SW480 (cell line): ENCODE measurements at regions not wholly inside any gene's neighbourhood (a gene's known extent, or its start where the extent isn't known, plus 50 kb on each side); places are given as distances from the start of the nearest gene placed in this dataset.
"Not testable (repeated sequence)": the region's sequence is repeated elsewhere in the genome, so short reads cannot be mapped to it uniquely, and the experiment has no call there.

Source experiments
- DNase-seq: peaks from one replicate; pipeline ENCODE4 v3.0.0-alpha.2; 2016; ENCODE audit warnings: low spot score

DNA sequence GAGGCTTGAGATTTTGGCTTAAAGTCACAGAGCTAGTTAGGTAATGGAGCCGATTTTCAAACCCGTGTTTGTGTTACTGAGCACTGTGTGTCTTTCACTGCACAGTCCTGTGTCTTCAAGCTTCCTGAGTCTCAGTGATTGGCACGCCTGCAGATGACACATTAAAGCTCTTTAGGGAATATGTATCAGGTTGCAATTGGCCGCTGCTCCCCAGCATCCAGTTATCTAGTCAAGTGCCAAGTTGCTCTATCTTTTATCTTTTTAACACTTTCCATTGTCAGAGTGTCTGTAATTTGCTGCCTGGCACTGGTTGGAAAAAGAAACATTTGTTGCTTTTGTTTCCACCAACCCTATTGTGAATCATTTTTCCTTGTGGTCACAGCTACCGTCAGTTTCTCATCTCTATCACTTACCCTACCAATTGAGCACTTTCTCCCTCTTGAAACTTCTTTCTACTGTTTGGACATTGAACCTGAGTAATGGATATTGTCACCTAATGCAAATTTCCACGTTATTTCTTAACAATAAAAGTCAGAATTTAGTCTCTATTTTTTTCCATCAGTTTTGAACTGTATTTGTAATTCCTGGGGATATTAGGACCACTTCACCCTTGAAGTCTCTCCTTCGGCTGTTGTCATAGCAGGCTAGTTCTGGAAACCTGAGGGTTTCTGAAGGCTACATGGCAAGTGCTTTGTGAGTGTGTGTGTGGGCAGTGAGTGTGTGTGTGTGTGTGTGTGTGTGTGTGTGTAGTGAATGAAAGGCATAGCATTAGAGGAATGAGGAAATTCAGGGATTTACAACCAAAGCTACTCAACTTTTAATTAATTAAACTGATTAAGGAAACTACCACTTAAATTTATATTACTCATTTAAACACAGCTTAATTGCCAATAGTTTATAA is 274.3 kb downstream of the ISL1 start:
- no peak for DNase-seq

GRCh38 chr5:51661646-51662265 is 278.5 kb downstream of the ISL1 start:
- no peak for DNase-seq

DNA sequence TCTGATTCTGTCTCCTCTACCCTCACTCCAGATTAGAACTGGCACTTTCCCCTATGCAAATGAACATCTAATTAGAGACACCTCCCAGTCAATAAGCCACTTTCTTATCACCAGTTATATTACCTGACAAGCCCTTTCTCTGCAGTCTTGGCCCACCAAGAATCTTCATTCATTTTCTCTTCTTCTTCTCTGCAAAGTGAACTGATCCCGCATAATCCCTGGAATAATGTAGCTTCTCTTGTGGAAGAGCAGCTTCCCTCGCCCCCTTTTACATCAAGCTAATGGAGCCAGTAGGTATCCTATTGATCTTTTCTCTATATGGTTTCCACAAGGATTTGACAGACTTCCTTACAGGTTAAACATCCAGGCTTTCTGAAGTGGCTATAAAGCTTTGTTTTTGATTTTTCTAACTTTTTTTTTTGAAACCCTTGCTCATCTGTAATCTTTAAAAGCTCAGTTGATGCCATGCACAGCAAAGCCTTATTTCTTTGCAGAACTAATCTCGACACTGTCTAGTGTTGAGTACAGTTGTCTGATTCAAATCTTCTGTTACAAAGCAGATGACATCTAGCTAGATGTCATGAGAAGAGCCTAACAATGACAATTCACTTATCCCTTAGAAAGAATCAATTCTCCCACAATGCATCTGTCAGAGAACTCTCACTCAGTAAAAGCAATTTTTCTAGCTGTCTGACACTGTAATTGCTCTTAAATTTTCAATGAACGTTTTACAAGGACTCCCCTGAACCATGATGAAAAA is 281.4 kb downstream of the ISL1 start:
- no peak for DNase-seq

DNA sequence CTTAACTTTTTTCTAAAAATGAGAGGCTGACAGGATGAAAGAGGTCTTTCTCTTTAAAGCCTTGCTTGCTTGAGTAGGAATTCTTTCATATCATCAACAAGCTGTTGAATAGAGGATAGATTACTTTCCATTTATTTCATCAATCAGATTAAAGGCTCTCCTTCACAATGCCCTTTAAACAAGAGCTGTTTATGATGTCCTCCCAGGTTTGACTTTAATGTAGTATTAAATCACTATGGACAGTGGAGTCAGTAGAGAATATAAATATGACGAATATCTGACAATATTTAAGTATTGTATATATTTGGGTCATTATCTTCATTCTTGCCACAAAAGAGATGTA is 282.0 kb downstream of the ISL1 start:
- no peak for DNase-seq

DNA sequence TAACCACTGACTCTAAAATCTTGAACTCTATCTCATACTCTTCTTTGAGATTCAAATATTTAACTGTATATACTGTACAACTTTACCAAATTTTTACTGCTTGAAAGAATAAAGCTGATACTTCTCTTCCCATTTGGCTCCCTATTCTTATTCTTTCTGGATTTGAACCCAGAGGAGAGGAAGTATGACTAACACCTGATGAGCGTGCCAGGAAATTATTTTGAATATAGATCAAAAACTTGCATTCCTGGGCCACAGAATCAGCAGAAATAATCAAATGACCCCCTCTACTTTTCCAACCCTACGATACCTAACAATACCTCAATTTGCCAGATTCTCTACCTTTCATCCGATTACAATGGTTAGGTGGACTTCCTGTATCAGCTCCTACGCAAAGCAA is 285.8 kb downstream of the ISL1 start:
- DNase-seq, result no peak

GRCh38 chr5:51678330-51678729 is 295.1 kb downstream of the ISL1 start:
- no peak for DNase-seq

- DNase-seq, result no peak
Observed at GRCh38 chr5:51679286-51679685, 296.0 kb downstream of the ISL1 start.

DNA sequence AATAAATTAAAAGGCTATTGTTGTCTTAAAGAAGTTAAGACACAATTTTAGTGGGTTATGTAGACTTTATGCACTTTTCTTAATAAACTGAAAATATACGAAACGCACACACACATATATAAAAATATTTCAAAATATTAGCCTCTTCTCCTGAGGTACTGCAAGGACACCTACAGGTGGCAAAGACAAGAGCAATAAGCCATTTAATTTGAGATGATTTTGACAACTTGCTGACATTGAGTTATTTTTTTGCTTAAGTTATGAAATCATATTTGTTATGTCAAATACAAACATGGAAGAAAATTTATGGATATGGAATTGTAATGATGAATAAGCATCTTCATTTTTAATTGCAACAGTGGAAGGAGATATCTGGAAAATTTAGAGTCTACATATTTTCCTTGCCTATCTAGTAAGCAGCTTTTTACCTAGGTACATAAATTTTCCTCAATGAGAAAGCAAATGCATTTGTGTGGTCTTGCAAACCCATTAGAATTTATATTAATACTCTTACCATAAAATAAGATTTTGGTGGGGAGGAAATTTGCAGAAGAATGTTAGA is 301.6 kb downstream of the ISL1 start:
- no peak for DNase-seq

DNA sequence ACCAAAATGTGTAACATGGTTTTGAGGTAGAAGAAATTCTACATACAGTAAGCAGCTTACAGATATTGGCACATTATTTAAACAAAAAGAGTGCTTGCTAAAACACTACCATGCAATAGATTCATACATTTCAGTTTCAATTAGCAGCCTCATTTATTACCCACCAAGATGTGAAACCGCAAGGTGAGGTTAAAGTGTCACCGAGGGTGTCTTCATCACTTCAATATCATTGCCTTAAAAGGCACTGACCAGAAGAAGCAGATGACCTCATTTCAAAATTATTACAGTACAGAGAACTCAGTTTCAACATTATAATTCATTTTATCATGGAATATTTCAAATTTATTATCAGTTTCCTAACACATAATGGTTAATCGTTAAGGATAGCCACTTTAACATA is 302.2 kb downstream of the ISL1 start:
- no peak for DNase-seq

DNA sequence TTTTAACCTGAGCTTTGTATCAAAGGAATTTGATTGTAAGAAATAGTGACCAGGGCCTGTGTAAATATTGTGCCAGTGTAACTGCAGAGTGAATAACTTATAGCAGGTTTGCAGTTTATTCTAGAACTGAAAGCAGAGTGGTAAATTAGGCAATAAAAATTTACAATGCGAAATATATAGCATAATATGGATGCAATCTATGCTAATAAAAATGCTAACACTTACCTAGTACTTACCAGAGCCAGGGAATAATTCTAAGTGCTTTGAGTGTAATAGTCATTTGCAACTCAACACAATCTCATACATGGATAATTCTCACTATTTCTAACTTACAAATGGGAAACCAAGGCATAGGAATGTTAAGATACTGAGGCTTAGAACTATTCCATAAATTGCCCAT is 303.4 kb downstream of the ISL1 start:
- no peak for DNase-seq

DNA sequence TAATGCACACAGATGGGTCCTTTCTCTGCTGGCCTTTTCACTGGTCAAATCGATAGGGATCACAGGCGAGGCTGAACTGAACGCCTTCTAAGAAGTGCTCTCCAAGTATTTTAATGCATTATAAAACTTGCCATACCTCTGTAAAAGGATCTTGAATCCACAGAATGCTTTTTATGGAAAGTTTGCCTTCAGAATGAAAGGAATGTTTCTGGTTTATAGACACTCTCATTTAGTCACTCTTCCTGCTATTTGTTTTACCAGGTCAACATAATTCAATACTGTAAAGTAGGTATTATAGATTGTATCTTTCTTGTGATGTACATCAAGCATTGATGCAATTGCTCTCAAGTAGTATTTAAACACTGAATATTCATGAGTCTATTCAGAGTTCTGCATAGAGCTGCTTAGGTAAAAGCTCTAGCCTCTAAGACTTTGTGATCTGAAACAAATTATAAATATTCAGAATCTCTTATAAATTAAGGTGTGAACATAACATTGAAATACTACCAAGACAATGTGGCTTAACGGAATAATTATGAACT is 308.4 kb downstream of the ISL1 start:
- no peak for DNase-seq

DNA sequence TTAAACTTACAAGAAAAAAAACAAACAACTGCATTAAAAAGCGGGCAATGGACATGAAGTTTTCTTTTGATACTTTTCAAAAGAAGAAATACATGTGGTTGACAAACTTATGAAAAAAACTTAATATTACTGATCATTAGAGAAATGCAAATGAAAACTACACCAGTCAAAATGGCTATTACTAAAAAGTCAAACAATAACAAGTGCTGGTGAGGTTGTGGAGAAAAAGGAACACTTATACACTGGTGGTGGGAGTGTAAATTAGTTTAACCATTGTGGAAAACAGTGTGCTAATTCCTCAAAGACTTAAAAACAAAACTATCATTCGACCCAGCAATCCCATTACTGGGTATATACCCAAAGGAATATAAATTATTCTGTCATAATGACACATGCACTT is 311.6 kb downstream of the ISL1 start:
- DNase-seq, result no peak

- no peak for DNase-seq
Observed at GRCh38 chr5:51696122-51696521, 312.9 kb downstream of the ISL1 start.

DNA sequence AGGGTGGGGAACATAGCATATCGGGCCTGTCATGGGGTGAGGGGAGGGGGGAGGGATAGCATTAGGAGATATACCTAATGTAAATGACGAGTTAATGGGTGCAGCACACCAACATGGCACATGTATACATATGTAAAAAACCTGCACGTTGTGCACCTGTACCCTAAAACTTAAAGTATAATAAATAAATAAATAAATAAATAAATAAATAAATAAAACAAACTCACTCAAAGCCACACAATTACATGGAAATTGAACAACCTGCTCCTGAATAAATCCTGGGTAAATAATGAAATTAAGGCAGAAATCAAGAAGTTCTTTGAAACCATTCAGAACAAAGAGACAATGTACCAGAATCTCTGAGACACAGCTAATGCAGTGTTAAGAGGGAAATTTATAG is 318.8 kb downstream of the ISL1 start:
- not testable (repeated sequence) for DNase-seq

- DNase-seq, result no peak
Observed at GRCh38 chr5:51712201-51712600, 329.0 kb downstream of the ISL1 start.

GRCh38 chr5:51715445-51715844 is 332.2 kb downstream of the ISL1 start:
- DNase-seq, result not testable (repeated sequence)

DNA sequence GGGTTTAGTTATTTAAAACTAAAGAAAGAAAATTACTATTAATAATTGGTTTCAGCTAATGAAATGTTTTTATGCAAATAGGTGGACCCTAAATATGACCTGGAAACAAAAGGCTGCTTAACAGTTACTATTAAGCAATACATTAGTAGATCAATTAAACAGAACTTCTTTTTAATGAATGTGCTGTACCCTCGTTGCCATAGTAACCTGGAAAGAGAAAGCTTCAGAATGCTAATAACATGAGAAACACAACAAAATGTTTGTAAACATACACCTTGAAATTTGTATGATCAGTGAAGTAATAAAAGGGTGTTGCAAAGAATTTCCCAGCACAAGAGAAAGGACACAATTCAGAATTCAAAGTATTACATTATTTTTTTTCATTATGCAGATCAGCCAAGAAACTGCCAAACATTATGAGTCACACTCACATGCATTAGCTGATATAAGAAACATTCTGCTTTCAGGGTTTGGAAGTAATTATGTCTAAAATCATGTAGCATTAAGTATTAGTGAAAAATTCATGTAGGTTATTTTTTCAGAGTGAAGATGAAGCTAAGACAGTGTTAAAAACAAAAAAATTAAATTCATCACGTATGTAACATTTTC is 348.3 kb downstream of the ISL1 start:
- no peak for DNase-seq

- DNase-seq, result no peak
Observed at GRCh38 chr5:51732304-51732703, 349.1 kb downstream of the ISL1 start.

GRCh38 chr5:51734677-51735076 is 351.4 kb downstream of the ISL1 start:
- DNase-seq, result no peak

GRCh38 chr5:51746023-51746422 is 362.8 kb downstream of the ISL1 start:
- no peak for DNase-seq

GRCh38 chr5:51748647-51749046 is 365.4 kb downstream of the ISL1 start:
- DNase-seq, result no peak
